HG03025 (cell line): ENCODE measurements at regions not wholly inside any gene's neighbourhood (a gene's known extent, or its start where the extent isn't known, plus 50 kb on each side); places are given as distances from the start of the nearest gene placed in this dataset.
"Not testable (repeated sequence)": the region's sequence is repeated elsewhere in the genome, so short reads cannot be mapped to it uniquely, and the experiment has no call there.

Experiments used
- ATAC-seq: cut with Tn5 transposase; IDR thresholded peaks from one replicate; pipeline ENCODE4 v1.9.1; 2021; ENCODE audit warnings: mild to moderate bottlenecking, moderate library complexity; ENCODE audit not compliant: unreplicated experiment, low FRiP score

DNA sequence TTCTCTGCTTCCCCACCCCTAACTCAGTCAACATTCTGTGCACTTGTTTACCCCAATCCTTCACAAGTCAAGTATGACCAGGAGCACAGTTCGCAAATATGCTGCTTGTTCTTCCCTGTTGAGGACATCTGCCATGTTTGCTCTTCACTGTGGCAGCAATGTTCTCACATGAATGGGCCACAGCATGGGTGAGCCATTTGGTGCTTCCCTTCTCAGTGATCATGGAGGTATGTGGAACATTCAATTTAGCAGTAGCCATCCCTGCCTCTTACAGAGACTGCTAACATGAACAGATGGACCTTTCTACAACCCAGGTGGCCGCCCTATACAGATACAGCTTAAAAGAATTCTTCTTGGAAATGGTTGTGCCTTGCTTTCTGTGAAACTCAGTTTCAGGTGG, 660.1 kb upstream of the SGO1 start:
- ATAC-seq: no peak

DNA sequence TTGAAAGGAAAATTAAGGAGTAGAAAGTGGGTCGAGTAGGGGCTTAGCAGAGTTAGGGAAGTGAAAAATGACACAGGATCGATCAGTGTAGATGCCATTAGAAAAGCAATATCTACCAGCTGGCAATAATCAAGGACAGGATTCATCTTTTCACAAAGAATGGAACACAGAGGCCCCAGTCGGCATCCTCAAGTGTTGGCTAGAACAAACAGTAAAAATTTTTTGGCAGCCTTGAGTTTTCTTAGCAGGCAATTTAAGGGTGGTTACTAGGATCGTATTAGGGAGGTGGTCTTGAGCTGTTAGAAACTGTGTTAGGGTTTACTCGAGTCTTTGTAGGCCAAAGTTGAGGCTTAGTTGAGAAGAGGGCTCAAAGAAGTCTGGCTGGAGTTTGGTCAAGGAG, 658.8 kb upstream of the SGO1 start:
- no peak for ATAC-seq

DNA sequence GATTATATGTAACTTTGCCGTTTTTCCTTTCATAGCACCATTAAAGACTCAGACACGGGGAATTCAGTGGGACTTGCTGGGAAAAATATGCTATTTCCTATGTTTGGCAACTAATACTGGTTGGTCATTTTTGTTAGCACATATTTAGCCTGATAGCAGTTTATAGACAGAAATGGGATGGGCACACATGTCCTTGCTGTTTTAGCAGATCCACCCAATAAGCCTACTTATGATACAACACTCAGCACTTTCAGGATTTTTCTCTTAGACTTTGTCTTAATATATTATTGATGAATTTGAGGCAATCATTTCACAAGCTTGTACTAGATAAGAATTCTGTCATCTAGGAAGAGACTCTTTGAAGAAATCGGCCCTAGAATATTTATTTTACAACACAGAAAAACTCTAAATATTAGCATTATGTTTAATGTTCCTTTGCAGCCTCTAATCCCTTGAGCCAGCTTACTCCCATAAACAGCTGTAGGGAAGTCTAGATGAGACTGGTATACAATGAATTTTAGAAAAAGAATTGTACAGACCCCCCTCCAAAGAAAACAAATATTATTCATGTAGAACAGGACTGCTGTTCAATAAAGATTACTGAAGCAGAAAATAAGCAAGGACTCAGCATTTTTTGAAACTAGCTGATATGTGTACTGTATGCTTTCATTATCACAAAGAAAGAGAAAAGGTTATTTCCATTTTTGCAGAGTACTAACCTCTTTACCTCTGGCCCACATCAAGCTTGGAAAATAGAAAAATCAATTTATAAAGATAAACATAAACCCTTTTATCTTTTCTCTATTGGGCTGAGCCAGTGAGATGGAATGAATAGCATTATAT, 656.8 kb upstream of the SGO1 start:
- ATAC-seq: no peak

DNA sequence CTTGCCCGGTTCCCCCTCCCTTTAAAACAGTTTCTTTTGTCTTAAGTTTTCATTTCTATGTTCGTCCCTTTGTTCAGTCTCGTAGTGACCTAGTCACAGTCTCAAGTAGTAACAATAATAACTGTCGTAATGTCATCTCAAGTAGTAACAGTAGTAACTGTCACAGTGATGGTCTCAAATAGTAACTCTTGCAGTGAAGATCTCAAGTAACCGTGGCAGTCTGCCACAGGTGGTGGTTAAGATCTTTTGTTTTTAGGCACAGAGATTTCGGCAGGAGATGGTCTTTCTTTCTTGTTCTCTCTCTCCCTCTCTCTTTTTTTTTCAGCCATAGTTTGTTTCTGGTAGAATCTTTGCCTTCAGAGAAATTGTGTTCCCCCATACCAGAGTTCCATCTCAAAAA, 656.0 kb upstream of the SGO1 start:
- no peak for ATAC-seq

DNA sequence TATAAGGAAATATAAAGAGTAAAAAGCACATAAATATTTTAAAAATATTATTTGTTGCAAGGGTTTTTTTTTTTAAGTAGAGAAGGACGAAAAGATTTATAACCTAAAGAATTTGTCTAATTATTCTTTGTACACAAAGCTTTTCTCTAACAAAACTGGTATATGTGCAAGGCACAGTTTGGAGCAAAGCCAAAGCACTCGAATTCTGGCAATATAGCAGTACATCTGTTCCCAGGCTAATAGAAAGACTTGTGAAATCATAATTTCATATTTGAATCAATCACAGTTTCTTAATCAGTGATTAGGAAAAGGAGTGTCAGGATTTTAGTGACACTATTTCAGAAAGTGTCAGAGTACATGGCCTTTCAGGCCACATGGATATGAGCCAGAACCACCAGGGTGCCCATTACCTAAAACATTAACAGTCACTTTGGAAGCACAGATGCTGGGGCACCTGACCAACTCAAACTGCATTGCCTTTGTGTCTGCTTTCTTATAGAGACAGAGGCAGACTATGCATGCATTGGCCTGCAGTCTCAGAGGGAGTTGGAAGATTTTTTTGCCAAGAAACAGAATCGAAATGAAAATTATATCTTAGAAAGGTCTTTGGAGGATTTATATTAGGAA, 651.8 kb upstream of the SGO1 start:
- no peak for ATAC-seq

DNA sequence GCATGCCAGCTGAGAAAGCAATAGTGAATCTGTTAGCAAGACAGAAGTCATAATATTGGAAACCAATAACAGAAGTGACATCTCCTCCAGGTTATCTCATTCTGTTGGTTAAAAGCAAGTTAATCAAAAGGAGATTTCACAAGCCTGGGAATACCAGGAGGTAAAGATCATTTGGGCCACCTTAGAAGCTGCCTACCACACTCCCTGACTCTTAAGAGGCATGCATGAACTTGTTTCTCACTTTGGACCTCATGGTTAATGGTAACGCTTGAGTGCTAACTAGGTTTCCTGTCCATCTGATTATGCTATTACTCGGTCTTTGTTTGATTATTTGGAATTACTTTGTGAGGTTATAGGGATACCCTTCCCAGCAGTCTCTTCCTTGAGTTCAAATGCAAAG, 650.8 kb upstream of the SGO1 start:
- no peak for ATAC-seq

DNA sequence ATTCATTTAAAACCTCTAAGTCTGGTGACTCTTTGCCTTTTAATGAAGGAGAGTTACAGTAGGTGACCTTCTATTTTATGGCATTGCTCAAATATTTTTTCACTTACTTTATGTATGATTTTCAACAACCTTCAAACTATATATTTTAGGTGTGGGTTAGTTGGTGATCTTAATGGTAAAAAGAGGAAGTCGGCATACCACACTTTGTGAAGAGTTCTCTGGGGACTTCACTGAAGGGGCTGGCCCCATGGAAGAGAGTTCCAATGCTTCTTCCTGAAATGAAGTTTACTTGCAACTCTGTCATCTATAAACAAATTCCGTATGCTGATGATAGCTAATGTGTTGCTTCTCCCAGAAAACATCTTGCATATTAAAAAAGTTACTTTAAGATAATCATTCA, 647.0 kb upstream of the SGO1 start:
- no peak for ATAC-seq

DNA sequence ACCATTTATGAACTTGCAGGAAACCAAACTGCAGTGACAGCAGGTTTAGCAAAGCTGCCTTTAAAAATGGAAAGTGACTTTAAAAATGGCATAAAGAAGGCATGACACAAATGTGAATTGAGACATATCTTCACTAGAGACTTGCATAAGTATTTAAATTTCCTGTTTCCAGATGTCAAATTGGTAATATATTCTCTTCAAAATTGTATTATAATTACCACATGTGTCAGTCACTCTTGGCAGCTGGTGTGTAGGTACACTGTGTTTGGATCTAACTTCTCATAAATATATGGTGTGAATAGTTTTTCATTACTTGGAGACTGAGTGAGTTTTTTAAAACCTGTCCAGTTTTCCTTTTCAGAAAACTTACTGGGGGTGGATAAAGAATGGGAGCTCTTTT, 636.2 kb upstream of the SGO1 start:
- ATAC-seq: no peak

DNA sequence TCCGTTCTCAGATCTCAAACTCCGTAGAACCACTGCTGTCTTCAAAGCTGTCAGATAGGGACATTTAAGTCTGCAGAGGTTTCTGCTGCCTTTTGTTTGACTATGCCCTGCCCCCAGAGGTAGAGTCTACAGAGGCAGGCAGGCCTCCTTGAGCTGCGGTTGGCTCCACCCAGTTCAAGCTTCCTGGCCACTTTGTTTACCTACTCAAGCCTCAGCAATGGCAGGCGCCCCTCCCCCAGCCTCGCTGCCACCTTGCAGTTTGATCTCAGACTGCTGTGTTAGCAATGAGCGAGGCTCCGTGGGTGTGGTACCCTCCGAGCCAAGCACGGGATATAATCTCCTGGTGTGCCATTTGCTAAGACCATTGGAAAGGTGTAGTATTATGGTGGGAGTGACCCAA, 634.9 kb upstream of the SGO1 start:
- ATAC-seq: not testable (repeated sequence)

DNA sequence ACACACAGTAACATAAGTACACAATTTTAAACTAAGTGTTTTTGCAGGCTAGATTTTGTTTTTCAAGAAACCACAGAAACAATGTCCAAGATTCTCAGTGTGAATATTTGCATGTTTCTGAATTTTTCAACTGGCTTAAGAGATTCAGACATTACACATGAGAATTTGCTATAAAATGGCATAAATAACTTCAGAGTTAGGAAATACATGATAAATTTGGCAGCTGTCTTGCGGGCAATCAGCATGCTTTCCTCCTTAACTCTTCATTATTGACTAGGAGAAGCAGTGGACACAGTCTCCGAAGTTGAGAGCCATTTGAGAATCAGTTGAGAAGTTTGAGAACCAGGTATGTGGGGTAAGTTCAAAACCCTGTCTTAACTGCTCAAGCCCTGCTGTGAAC, 625.6 kb upstream of the SGO1 start:
- no peak for ATAC-seq

DNA sequence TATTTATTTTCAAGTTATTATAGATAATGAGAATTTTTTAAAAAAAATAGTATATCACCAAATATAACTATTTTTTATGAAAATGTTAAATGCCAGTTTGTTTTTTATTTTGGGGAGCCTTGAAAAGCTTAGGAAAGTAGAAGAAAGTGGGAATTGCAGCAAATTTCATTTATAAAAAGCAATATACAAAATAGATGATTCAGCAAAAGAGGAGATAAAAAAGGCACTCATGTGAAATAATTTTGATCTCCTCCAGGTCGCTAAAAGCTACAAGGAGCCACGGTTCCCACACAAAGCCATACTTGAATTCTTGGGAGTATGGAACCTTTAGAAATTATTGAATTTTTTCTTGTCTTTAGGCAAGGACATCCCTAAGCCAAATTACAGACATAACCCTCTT, 625.0 kb upstream of the SGO1 start:
- ATAC-seq: no peak

DNA sequence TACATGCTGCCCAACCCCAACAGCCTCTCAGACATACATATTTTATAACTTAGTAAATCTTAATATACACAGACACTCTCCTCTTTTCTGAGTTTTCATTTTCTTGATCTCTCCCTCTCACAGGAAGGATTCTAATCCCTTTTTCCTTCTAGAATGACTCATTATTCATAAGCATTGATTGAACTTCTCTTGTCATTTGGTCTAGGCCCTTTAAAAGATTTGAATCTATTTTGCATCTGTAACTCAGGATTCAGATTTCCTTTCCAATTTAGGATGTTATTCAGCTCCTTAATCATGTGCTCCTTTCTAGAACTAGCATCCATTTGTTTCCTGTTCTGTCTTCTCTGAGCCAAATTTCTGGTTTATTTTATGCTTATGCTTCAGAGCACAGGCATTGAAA, 624.5 kb upstream of the SGO1 start:
- ATAC-seq: no peak

DNA sequence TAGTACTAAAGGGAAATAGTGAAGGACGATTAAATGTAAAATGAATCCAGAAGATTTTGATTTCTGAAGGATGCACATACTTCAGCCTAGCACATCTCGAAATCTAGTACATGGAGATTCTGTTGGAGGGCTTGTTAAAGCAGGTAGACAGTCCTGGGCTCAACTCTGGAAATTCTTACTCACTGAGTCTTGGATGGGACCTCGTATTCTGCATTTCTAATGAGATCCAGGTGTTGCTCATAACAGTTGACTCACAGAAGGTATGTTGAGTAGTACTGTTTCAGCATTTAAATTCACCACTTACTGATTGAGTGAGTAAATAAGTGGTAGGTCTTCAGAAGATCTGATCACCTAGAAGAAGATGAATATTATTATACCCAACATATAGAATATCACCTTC, 623.4 kb upstream of the SGO1 start:
- ATAC-seq: no peak

DNA sequence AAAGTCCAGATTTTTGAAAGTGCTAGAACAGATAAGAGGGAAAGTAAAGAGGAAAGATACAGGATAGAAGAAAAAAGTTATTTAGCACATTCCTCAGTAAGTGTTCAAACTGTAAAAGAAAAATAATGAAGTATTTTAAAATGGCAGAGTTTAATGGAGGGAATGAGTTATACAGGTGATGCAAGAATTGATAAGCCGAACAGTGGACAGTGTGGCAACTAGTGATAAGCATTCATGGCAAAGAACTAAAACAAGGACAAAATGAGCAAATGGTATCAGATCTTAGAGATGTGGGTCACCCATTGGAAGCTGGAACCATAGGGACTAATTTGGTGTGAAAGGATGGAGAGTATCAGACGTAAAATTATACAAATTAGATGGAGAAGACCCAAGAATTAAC, 622.9 kb upstream of the SGO1 start:
- no peak for ATAC-seq

DNA sequence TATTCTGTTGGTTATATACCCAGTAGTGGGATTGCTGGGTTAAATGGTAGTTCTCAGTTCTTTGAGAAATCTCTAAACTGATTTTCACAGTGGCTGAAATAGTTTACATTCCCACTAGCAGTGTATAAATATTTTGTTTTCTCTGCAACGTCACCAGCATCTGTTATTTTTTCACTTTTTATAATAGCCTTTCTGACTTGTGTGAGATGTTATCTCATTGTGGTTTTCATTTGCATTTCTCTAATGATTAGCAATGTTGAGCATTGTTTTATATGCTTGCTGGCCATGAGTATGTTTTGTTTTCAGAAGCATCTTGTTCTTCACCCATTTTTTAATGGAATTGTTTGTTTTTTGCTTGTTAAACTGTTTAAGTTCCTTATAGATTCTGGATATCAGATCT, 612.7 kb upstream of the SGO1 start:
- ATAC-seq: no peak

DNA sequence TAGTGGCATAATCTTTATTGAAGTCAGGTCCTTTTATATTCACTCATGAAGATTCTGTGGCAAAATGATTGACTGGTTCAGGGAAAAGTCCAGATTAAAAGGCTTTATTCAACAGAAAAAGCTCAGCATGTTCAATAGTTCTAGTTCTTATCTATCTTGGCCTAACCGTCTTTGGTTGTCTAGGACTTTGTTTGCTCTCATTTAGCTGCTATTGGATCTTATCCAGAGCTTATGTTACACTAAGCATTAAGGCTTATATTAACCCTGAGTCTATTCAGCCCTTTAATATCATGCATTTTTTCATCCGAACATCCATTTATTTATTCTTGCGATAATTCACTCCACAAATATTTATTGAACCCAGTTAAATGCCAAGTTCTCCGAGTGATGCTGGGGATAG, 601.0 kb upstream of the SGO1 start:
- no peak for ATAC-seq

DNA sequence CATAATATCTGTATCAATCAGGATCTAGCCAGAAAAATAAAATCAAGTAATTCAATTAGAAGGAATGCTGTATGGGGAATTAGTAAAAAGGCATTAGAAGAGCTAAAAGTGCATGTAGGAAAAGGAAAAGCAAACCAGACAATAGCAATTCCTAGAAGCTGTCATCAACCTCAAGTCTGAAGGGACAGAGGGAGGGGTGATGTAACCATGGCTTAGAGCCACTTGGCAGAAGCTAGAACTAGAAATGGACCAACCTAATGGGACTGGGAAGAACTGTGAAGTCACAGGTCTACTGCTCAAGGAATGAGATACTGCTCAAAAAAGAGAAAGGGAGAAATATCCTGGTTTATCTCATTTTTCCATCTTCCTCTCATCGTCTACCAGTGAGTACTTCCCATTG, 590.7 kb upstream of the SGO1 start:
- ATAC-seq: no peak

DNA sequence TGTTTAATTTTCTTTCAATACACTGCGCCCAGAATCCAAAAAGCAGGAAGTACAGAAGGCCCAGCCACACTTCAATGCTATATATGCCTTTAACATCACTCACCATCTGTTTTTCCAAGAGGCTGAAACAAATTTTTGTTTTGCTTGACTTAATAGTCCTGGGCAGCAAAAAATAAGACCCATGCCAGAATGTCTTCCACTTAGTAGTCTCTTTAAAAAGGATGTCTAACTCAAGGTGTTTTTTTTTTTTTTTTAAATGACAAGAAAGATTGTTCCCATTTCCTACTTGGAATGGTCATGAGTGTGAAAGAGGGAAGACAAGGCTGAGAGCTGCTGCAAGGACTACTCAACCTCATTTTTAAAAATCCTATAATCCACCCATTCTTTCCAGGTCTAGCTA, 590.3 kb upstream of the SGO1 start:
- ATAC-seq: no peak

DNA sequence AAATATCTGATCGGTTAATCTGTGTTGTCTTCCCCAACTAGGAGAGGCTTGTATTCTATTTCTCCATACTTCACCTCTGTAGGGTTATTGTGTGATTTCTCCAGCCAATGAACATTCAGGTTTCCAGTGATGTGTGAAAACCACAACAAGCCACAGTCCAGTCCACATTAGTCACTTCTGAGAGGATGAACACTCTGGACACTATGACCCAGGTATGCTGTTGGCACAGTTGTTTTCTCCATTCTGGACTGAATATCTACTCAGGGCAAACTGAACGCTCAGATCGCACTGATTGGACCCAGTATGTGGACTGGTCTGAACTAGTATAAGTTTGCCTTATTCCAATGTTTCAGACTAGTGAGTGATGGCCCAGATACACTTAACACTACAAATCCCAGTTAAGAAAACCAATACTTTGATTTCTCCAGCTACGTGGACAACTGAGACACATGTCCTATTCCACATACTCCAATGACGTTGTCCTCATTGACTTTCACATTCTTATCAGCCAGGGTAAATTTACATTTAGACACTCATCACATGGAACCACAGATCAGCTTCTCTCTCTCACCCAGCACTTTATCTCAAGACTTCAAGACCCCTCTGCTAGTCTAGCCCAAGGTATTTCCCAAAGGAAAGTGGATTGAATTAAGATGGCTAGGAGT, 587.4 kb upstream of the SGO1 start:
- ATAC-seq: no peak

DNA sequence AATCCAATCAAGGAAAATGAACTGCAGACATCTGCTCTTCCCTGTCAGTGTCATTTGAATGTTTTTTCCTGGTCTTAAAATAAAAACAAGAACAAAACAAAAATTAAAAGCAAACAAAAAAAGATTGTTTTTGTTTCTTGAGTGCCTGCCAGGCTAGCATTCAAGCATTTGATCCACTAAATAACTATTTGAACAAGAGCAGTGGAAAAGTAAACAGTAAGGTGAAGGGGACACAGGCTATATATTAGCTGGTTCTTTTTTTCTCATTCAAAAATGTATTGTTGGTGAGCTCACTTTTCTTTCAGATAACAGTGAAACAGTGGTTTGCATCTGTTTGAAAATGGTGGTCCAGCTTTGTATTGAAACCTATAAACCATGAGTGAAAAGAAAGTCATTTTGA, 586.9 kb upstream of the SGO1 start:
- no peak for ATAC-seq

DNA sequence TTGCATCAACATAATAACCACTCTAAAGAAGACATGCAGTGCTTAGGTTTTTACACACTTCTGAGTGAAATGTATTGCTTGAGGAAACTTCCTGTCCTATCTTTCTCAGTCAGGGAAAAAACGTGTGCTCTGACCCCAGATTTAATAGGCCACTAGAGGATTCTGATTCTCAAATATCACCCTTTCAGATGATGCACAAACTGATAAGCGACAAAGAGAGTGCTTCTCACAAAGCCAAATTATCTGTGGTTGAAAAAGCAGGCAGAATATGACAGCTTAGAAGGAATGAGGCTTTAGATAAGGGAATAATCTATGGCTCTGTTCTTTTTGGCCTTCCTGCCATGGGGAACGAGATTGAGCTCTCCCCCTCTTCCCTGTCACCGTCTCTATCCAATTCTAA, 583.4 kb upstream of the SGO1 start:
- no peak for ATAC-seq

DNA sequence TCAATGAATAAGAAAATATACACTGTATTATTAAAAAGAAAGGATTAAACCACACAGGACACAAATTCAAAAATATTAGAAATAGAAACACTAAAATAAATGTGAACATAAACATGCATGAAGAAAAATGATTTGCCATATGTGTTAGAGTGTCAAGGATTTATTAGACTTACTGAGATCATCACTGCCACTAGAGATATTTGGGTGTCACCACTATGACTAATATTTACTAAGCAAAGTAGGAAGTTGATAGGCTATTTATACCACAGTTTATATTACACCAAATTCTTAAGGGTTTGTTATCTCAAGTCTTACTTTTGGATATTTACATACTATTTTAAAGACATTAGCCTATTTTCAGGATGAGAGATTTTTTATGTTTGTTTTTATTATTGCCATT, 575.0 kb upstream of the SGO1 start:
- no peak for ATAC-seq
